ENCODE measurements at regions not wholly inside any gene's neighbourhood (a gene's known extent, or its start where the extent isn't known, plus 50 kb on each side); places are given as distances from the start of the nearest gene placed in this dataset.

DNA sequence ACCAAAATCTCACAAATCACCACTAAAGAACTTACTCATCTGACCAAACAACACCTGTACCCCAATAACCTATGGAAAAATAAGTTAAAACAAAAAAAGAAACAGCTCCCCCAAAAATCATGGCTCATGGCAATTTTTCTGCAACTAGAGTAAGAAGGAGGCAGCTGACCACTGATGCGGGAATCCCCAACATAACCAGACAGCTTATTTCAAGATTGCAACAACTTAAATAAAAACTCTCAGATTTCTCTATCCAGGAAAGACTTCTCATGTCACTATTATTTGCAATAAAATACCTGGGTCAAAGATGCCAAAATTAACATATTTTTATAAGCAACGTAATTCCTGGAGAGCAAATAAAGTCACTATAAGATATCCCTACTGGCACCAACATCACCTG is 128.1 kb upstream of the LY86 start:
- TF ChIP-seq POLR2A (IDR thresholded peaks at IDR 0.05; ENCODE audit: low read depth, low read length): no peak
- no peak for TF ChIP-seq CTCF (IDR thresholded peaks at IDR 0.05; ENCODE audit: extremely low read depth in 1 of 2, insufficient read depth in 1 of 2, low read depth in 1 of 2, low read length in 2 of 2)
- TF ChIP-seq, protein P1, sequence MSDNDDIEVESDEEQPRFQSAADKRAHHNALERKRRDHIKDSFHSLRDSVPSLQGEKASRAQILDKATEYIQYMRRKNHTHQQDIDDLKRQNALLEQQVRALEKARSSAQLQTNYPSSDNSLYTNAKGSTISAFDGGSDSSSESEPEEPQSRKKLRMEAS (IDR thresholded peaks at IDR 0.05; ENCODE audit: insufficient read depth, insufficient read length): no peak
- no peak for TF ChIP-seq POLR2AphosphoS5 (IDR thresholded peaks at IDR 0.05; ENCODE audit: insufficient read depth, low read depth, low read length)
- no peak for TF ChIP-seq MYC (IDR thresholded peaks at IDR 0.05; ENCODE audit: low read depth, low read length)
- TF ChIP-seq GATA2 (IDR thresholded peaks at IDR 0.05; ENCODE audit: insufficient read depth, insufficient read length, low read depth, low read length): no peak
- TF ChIP-seq EZH2 (IDR thresholded peaks at IDR 0.05; ENCODE audit: borderline replicate concordance, low read depth, low read length, severe bottlenecking): no peak

Data from endothelial cell of umbilical vein (primary cell).